H9 (cell line): ENCODE measurements at regions not wholly inside any gene's neighbourhood (a gene's known extent, or its start where the extent isn't known, plus 50 kb on each side); places are given as distances from the start of the nearest gene placed in this dataset.
"Not testable (repeated sequence)": the region's sequence is repeated elsewhere in the genome, so short reads cannot be mapped to it uniquely, and the experiment has no call there.

ENCODE experiments used
- DNase-seq: peaks from one replicate; pipeline ENCODE4 v3.0.0-alpha.2; 2017
- H2AFZ ChIP-seq: one replicate; pipeline ENCODE4 v1.6.1; 2013; ENCODE audit warnings: mild to moderate bottlenecking, low read length, control low read depth, moderate library complexity
- H2AK5ac ChIP-seq: 2 replicates; pipeline ENCODE4 v1.6.1; 2013; ENCODE audit warnings: low read length, control low read depth, mixed read lengths; ENCODE audit not compliant: insufficient read length
- H2BK120ac ChIP-seq: one replicate; pipeline ENCODE4 v1.6.1; 2013; ENCODE audit warnings: low read depth, mild to moderate bottlenecking, low read length, control low read depth, inconsistent platforms; ENCODE audit not compliant: poor library complexity, severe bottlenecking
- H2BK12ac ChIP-seq: 2 replicates; pipeline ENCODE4 v1.6.1; 2013; ENCODE audit warnings: low read length, control low read depth, mixed read lengths, low read depth; ENCODE audit not compliant: insufficient read length
- H2BK15ac ChIP-seq: 2 replicates; pipeline ENCODE4 v1.6.1; 2013; ENCODE audit warnings: low read depth, low read length, control low read depth
- H2BK20ac ChIP-seq: one replicate; pipeline ENCODE4 v1.6.1; 2013; ENCODE audit warnings: low read depth, mild to moderate bottlenecking, low read length, control low read depth, inconsistent platforms; ENCODE audit not compliant: poor library complexity, severe bottlenecking
- H2BK5ac ChIP-seq: 2 replicates; pipeline ENCODE4 v1.6.1; 2013; ENCODE audit warnings: low read length, control low read depth, mixed read lengths; ENCODE audit not compliant: insufficient read length
- H3K14ac ChIP-seq: 2 replicates; pipeline ENCODE4 v1.6.1; 2013; ENCODE audit warnings: low read length, control low read depth; ENCODE audit not compliant: insufficient read depth
- H3K18ac ChIP-seq: 2 replicates; pipeline ENCODE4 v1.6.1; 2013; ENCODE audit warnings: low read depth, mild to moderate bottlenecking, mixed read lengths, low read length, control low read depth; ENCODE audit not compliant: insufficient read length
- H3K23ac ChIP-seq: 2 replicates; pipeline ENCODE4 v1.6.1; 2013; ENCODE audit warnings: low read length, control low read depth, mixed read lengths, low read depth; ENCODE audit not compliant: insufficient read length
- H3K23me2 ChIP-seq: 2 replicates; pipeline ENCODE4 v1.6.1; 2013; ENCODE audit warnings: low read depth, mild to moderate bottlenecking, mixed read lengths, low read length, control low read depth; ENCODE audit not compliant: insufficient read length, poor library complexity, severe bottlenecking
- H3K27ac ChIP-seq: 2 replicates; pipeline ENCODE4 v1.5.1; 2013; ENCODE audit warnings: low read length, control low read depth, mixed read lengths, low read depth; ENCODE audit not compliant: insufficient read length
- H3K27me3 ChIP-seq: 2 replicates; pipeline ENCODE4 v1.6.1; 2013; ENCODE audit warnings: low read length, control low read depth, inconsistent platforms; ENCODE audit not compliant: insufficient read depth
- H3K4ac ChIP-seq: 2 replicates; pipeline ENCODE4 v1.6.1; 2013; ENCODE audit warnings: low read depth, mild to moderate bottlenecking, control low read depth, inconsistent platforms, low read length, moderate library complexity
- H3K4me1 ChIP-seq: 2 replicates; pipeline ENCODE4 v1.6.1; 2013; ENCODE audit warnings: low read length, control low read depth, inconsistent platforms; ENCODE audit not compliant: insufficient read depth
- H3K4me2 ChIP-seq: 2 replicates; pipeline ENCODE4 v1.6.1; 2013; ENCODE audit warnings: low read length, control low read depth, mixed read lengths; ENCODE audit not compliant: insufficient read length, insufficient read depth
- H3K56ac ChIP-seq: 2 replicates; pipeline ENCODE4 v1.6.1; 2013; ENCODE audit warnings: low read depth, mild to moderate bottlenecking, mixed read lengths, low read length, control low read depth; ENCODE audit not compliant: insufficient read length
- H3K79me1 ChIP-seq: 2 replicates; pipeline ENCODE4 v1.6.1; 2013; ENCODE audit warnings: low read depth, mild to moderate bottlenecking, moderate library complexity, low read length, control low read depth, inconsistent platforms; ENCODE audit not compliant: insufficient read depth, poor library complexity, severe bottlenecking
- H3K79me2 ChIP-seq: 2 replicates; pipeline ENCODE4 v1.6.1; 2013; ENCODE audit warnings: low read length, control low read depth, inconsistent platforms; ENCODE audit not compliant: insufficient read depth
- H3K9ac ChIP-seq: 2 replicates; pipeline ENCODE4 v1.6.1; 2013; ENCODE audit warnings: low read length, control low read depth, mixed read lengths; ENCODE audit not compliant: insufficient read length; ENCODE audit errors: extremely low read depth
- H3K9me3 ChIP-seq: one replicate; pipeline ENCODE4 v1.6.1; 2013; ENCODE audit warnings: low read depth, low read length, inconsistent platforms; ENCODE audit not compliant: control insufficient read depth
- H3T11ph ChIP-seq: one replicate; pipeline ENCODE4 v1.6.1; 2013; ENCODE audit warnings: mild to moderate bottlenecking, low read length, control low read depth, inconsistent platforms
- H4K20me1 ChIP-seq: one replicate; pipeline ENCODE4 v1.6.1; 2013; ENCODE audit not compliant: control insufficient read depth, insufficient read length, insufficient read depth
- H4K5ac ChIP-seq: 2 replicates; pipeline ENCODE4 v1.6.1; 2013; ENCODE audit warnings: low read depth, mild to moderate bottlenecking, mixed read lengths, low read length, control low read depth; ENCODE audit not compliant: insufficient read length
- H4K8ac ChIP-seq: replicated peaks from 2 replicates; pipeline ENCODE4 v1.6.1; 2013; ENCODE audit warnings: low read length, control low read depth, mixed read lengths, low read depth; ENCODE audit not compliant: insufficient read length
- H4K91ac ChIP-seq: 2 replicates; pipeline ENCODE4 v1.6.1; 2013; ENCODE audit warnings: low read depth, mild to moderate bottlenecking, moderate library complexity, mixed read lengths, low read length, control low read depth; ENCODE audit not compliant: insufficient read length
- H3K27ac Mint-ChIP-seq, 3 experiments: 2 replicates in 2 of 3; 3 replicates in 1 of 3; pipeline ENCODE4 v1.8.0; 2020 to 2021; ENCODE audit warnings: mixed read lengths in 3 of 3, mild to moderate bottlenecking in 1 of 3, moderate library complexity in 1 of 3
- H3K27me3 Mint-ChIP-seq: 2 replicates; pipeline ENCODE4 v1.8.0; 2021; ENCODE audit warnings: low read depth, mild to moderate bottlenecking, moderate library complexity, mixed read lengths
- H3K36me3 Mint-ChIP-seq, 3 experiments: 2 replicates in 2 of 3; 3 replicates in 1 of 3; pipeline ENCODE4 v1.8.0; 2020 to 2021; ENCODE audit warnings: low read depth in 3 of 3, mixed read lengths in 3 of 3; ENCODE audit not compliant: insufficient read depth in 1 of 3
- H3K4me1 Mint-ChIP-seq, 2 experiments: 2 replicates each; pipeline ENCODE4 v1.8.0; 2020; ENCODE audit warnings: mixed read lengths in 2 of 2
- H3K4me3 Mint-ChIP-seq, 2 experiments: 2 replicates in 1 of 2; 3 replicates in 1 of 2; pipeline ENCODE4 v1.8.0; 2020 to 2021; ENCODE audit warnings: mild to moderate bottlenecking in 2 of 2, mixed read lengths in 2 of 2, moderate library complexity in 1 of 2
- H3K9me3 Mint-ChIP-seq, 2 experiments: 2 replicates in 1 of 2; 3 replicates in 1 of 2; pipeline ENCODE4 v1.8.0; 2020; ENCODE audit warnings: mild to moderate bottlenecking in 2 of 2, mixed read lengths in 2 of 2, moderate library complexity in 1 of 2
- WGBS: extraction: QIAGEN DNeasy Blood & Tissue Kit; methylation state at CpG from one replicate; pipeline ENCODE4 v1.1.7; 2013; ENCODE audit warnings: missing lambda C conversion rate, low lambda C conversion rate, mixed read lengths; ENCODE audit not compliant: insufficient read length; ENCODE audit errors: extremely low coverage; 5-methylcytosine and 5-hydroxymethylcytosine counted together

- H3K27ac ChIP-seq, H3K9me3 Mint-ChIP-seq, H2BK12ac ChIP-seq, H3K23me2 ChIP-seq, H3K4me1 Mint-ChIP-seq, H3K27me3 Mint-ChIP-seq, H3T11ph ChIP-seq, H2AFZ ChIP-seq, H3K9me3 ChIP-seq, DNase-seq, H2AK5ac ChIP-seq, H3K4me3 Mint-ChIP-seq, H4K5ac ChIP-seq, H3K56ac ChIP-seq, H4K91ac ChIP-seq, H3K4ac ChIP-seq, H3K4me2 ChIP-seq, H3K23ac ChIP-seq, H3K9ac ChIP-seq, H3K36me3 Mint-ChIP-seq, H3K79me2 ChIP-seq, H2BK5ac ChIP-seq, H2BK120ac ChIP-seq, H3K27me3 ChIP-seq, H2BK15ac ChIP-seq, H4K20me1 ChIP-seq, H4K8ac ChIP-seq, H3K4me1 ChIP-seq, H3K79me1 ChIP-seq, H3K18ac ChIP-seq, H3K27ac Mint-ChIP-seq, H2BK20ac ChIP-seq, H3K14ac ChIP-seq: not testable (repeated sequence)
- WGBS, result 100% methylated on average over 1 of the region's 5 CpGs
Observed at GRCh38 chr12:131303576-131303975, 349.9 kb downstream of the ADGRD1 start.

GRCh38 chr12:131304642-131305041, 350.9 kb downstream of the ADGRD1 start:
- H2BK15ac ChIP-seq, H3K9me3 Mint-ChIP-seq, H2AK5ac ChIP-seq, DNase-seq, H3K4me1 ChIP-seq, H2BK20ac ChIP-seq, H3K23ac ChIP-seq, H4K20me1 ChIP-seq, H3K56ac ChIP-seq, H3K9ac ChIP-seq, H3K4me1 Mint-ChIP-seq, H3K4me3 Mint-ChIP-seq, H3K4me2 ChIP-seq, H3K79me1 ChIP-seq, H3K14ac ChIP-seq, H3K79me2 ChIP-seq, H3K27ac ChIP-seq, H2AFZ ChIP-seq, H3K27ac Mint-ChIP-seq, H3K36me3 Mint-ChIP-seq, H3K4ac ChIP-seq, H2BK12ac ChIP-seq, H4K91ac ChIP-seq, H3K9me3 ChIP-seq, H2BK5ac ChIP-seq, H3K27me3 Mint-ChIP-seq, H3K18ac ChIP-seq, H3K23me2 ChIP-seq, H2BK120ac ChIP-seq, H4K8ac ChIP-seq, H3K27me3 ChIP-seq, H3T11ph ChIP-seq, H4K5ac ChIP-seq: not testable (repeated sequence)
- no CpG with 5 or more reads among the region's 6 CpGs for WGBS
